ENCODE measurements at regions not wholly inside any gene's neighbourhood (a gene's known extent, or its start where the extent isn't known, plus 50 kb on each side); places are given as distances from the start of the nearest gene placed in this dataset.

- Mint-ChIP-seq H3K27me3 (ENCODE audit: unreplicated experiment) (no peaks in the 10 kb centered on the region), H3K4me1 (ENCODE audit: unreplicated experiment) (peaks cover 9% of the 10 kb centered on the region), H3K9me3 (ENCODE audit: unreplicated experiment) (no peaks in the 10 kb centered on the region), H3K36me3 (ENCODE audit: unreplicated experiment) (no peaks in the 10 kb centered on the region), H3K27ac (ENCODE audit: unreplicated experiment) (no peak overlapping the region), H3K4me3 (ENCODE audit: unreplicated experiment) (no peak overlapping the region)
- no peak for TF ChIP-seq CTCF (IDR thresholded peaks at IDR 0.05)
- peak; percentile 44 for DNase-seq (ENCODE audit: extremely low spot score, unreplicated experiment)
Observed at GRCh38 chr6:2410656-2411380, 165.4 kb upstream of the GMDS start.

GRCh38 chr6:2407525-2407924 is 162.1 kb upstream of the GMDS start:
- DNase-seq (ENCODE audit: extremely low spot score, unreplicated experiment), result no peak
- H3K36me3 Mint-ChIP-seq (ENCODE audit: unreplicated experiment), result no peaks in the 10 kb centered on the region
- H3K4me1 Mint-ChIP-seq (ENCODE audit: unreplicated experiment), result peaks cover 2% of the 10 kb centered on the region
- no peak overlapping the region for H3K4me3 Mint-ChIP-seq (ENCODE audit: unreplicated experiment)
- TF ChIP-seq CTCF (IDR thresholded peaks at IDR 0.05), result no peak
- no peaks in the 10 kb centered on the region for H3K27me3 Mint-ChIP-seq (ENCODE audit: unreplicated experiment)
- no peaks in the 10 kb centered on the region for H3K9me3 Mint-ChIP-seq (ENCODE audit: unreplicated experiment)
- no peak overlapping the region for H3K27ac Mint-ChIP-seq (ENCODE audit: unreplicated experiment)

- Mint-ChIP-seq H3K4me3 (ENCODE audit: unreplicated experiment) (no peak overlapping the region), H3K27ac (ENCODE audit: unreplicated experiment) (no peak overlapping the region), H3K27me3 (ENCODE audit: unreplicated experiment) (no peaks in the 10 kb centered on the region), H3K4me1 (ENCODE audit: unreplicated experiment) (no peaks in the 10 kb centered on the region), H3K36me3 (ENCODE audit: unreplicated experiment) (peaks cover 12% of the 10 kb centered on the region), H3K9me3 (ENCODE audit: unreplicated experiment) (peaks cover 10% of the 10 kb centered on the region)
- no peak for DNase-seq (ENCODE audit: extremely low spot score, unreplicated experiment)
- no peak for TF ChIP-seq CTCF (IDR thresholded peaks at IDR 0.05)
Observed at GRCh38 chr6:2404211-2404929, 159.0 kb upstream of the GMDS start.

GRCh38 chr6:2403546-2403945 is 158.1 kb upstream of the GMDS start:
- DNase-seq (ENCODE audit: extremely low spot score, unreplicated experiment), result no peak
- Mint-ChIP-seq H3K36me3 (ENCODE audit: unreplicated experiment) (peaks cover 13% of the 10 kb centered on the region), H3K4me3 (ENCODE audit: unreplicated experiment) (no peak overlapping the region), H3K4me1 (ENCODE audit: unreplicated experiment) (no peaks in the 10 kb centered on the region), H3K27ac (ENCODE audit: unreplicated experiment) (no peak overlapping the region), H3K27me3 (ENCODE audit: unreplicated experiment) (no peaks in the 10 kb centered on the region), H3K9me3 (ENCODE audit: unreplicated experiment) (peaks cover 10% of the 10 kb centered on the region)
- no peak for TF ChIP-seq CTCF (IDR thresholded peaks at IDR 0.05)

GRCh38 chr6:2396846-2397630 is 151.6 kb upstream of the GMDS start:
- H3K27me3 Mint-ChIP-seq (ENCODE audit: unreplicated experiment), result no peaks in the 10 kb centered on the region
- H3K36me3 Mint-ChIP-seq (ENCODE audit: unreplicated experiment), result peaks cover 17% of the 10 kb centered on the region
- H3K9me3 Mint-ChIP-seq (ENCODE audit: unreplicated experiment), result peaks cover 10% of the 10 kb centered on the region
- no peak overlapping the region for H3K27ac Mint-ChIP-seq (ENCODE audit: unreplicated experiment)
- no peak overlapping the region for H3K4me3 Mint-ChIP-seq (ENCODE audit: unreplicated experiment)
- H3K4me1 Mint-ChIP-seq (ENCODE audit: unreplicated experiment), result no peaks in the 10 kb centered on the region
- TF ChIP-seq CTCF (IDR thresholded peaks at IDR 0.05), result no peak
- no peak for DNase-seq (ENCODE audit: extremely low spot score, unreplicated experiment)

Data from osteocyte (in vitro differentiated cells).